GM12878 (cell line): ENCODE measurements at regions not wholly inside any gene's neighbourhood (a gene's known extent, or its start where the extent isn't known, plus 50 kb on each side); places are given as distances from the start of the nearest gene placed in this dataset.

Experiments
- ATAC-seq: fragments of 200-7000 bp; cut with Tn5 transposase; 3 replicates; pipeline ENCODE4 v1.9.1; 2020; ENCODE audit warnings: mild to moderate bottlenecking, moderate library complexity
- BruUV-seq: library from RNA; stranded (reverse); fragments of 400-500 nt; replicated peaks from 2 replicates; lab custom pipeline; 2021; lab: Mats Ljungman, UMichigan
- CTCF ChIA-PET: fragments of 300-600 bp; sonication (Branson Sonifier 250); formaldehyde crosslinking; extraction: SDS; loops from one replicate; lab custom pipeline; 2021; ENCODE audit warnings: inconsistent platforms; lab: Yijun Ruan, JAX
- POLR2A ChIA-PET: fragments of 350-600 bp; formaldehyde crosslinking; extraction: SDS; loops from one replicate; lab custom pipeline; 2021; ENCODE audit warnings: inconsistent platforms; lab: Charles Lee
- RAD21 ChIA-PET: fragments of 300-600 bp; sonication (Branson Sonifier 250); formaldehyde crosslinking; loops from one replicate; lab custom pipeline; 2023; ENCODE audit warnings: antibody characterized with exemption; ENCODE audit not compliant: unreplicated experiment; lab: Charles Lee
- SMC1A ChIA-PET: fragments of 300-600 bp; sonication (Branson Sonifier 250); formaldehyde crosslinking; loops from one replicate; lab custom pipeline; 2023; ENCODE audit not compliant: unreplicated experiment, uncharacterized antibody; lab: Charles Lee
- DNase-seq: peaks from one replicate; pipeline ENCODE4 v3.0.0-alpha.2; 2011; ENCODE audit warnings: low read depth, low spot score
- FAIRE-seq: peaks from 3 replicates; lab custom pipeline; 2011; peaks lifted over from hg19 to GRCh38; lab: Jason Lieb, UNC
- H2AFZ ChIP-seq: 2 replicates; pipeline ENCODE4 v1.6.0; 2011; ENCODE audit warnings: low read depth, low read length, control low read depth; ENCODE audit not compliant: control insufficient read depth
- H3K27ac ChIP-seq: 2 replicates; pipeline ENCODE4 v1.5.1; 2011; ENCODE audit warnings: control low read depth; ENCODE audit not compliant: control insufficient read depth, insufficient read depth
- H3K27me3 ChIP-seq, 2 experiments: replicated peaks in 1 of 2; 2 replicates each; pipeline versions ENCODE4 v1.6.0 to v1.6.1; 2011; ENCODE audit warnings: low read length in 1 of 2; ENCODE audit not compliant: control insufficient read depth in 2 of 2, insufficient read depth in 2 of 2
- H3K36me3 ChIP-seq, 2 experiments: 2 replicates each; pipeline ENCODE4 v1.5.1; 2011; ENCODE audit warnings: low read length in 1 of 2; ENCODE audit not compliant: control insufficient read depth in 2 of 2, insufficient read depth in 2 of 2
- H3K4me1 ChIP-seq: 2 replicates; pipeline ENCODE4 v1.6.1; 2011; ENCODE audit warnings: mild to moderate bottlenecking, low read length, moderate library complexity, mixed read lengths; ENCODE audit not compliant: control insufficient read depth, insufficient read depth
- H3K4me2 ChIP-seq: 2 replicates; pipeline ENCODE4 v1.6.0; 2011; ENCODE audit warnings: control low read depth; ENCODE audit not compliant: control insufficient read depth, insufficient read depth
- H3K4me3 ChIP-seq: fragments of 200-600 bp; sonication (generic); 2 replicates; pipeline ENCODE4 v1.5.1; 2016
- H3K79me2 ChIP-seq: 2 replicates; pipeline ENCODE4 v1.6.0; 2011; ENCODE audit warnings: low read length; ENCODE audit not compliant: control insufficient read depth, insufficient read depth
- H3K9ac ChIP-seq: 2 replicates; pipeline ENCODE4 v1.8.0; 2011; ENCODE audit warnings: low read length, control low read depth, mixed read lengths; ENCODE audit not compliant: control insufficient read depth, insufficient read depth
- H3K9me3 ChIP-seq: replicated peaks from 3 replicates; pipeline ENCODE4 v1.5.1; 2011; ENCODE audit warnings: mild to moderate bottlenecking, low read length; ENCODE audit not compliant: control insufficient read depth, insufficient read depth
- H4K20me1 ChIP-seq: 2 replicates; pipeline ENCODE4 v1.6.0; 2011; ENCODE audit not compliant: control insufficient read depth, insufficient read depth
- ASH2L ChIP-seq: fragments of 300-600, 200-600 bp; sonication (generic); IDR thresholded peaks from 2 replicates; pipeline ENCODE4 v1.6.1; 2017; ENCODE audit warnings: low read depth, mild to moderate bottlenecking, borderline replicate concordance
- ATF2 ChIP-seq: IDR thresholded peaks from 2 replicates; pipeline ENCODE4 v1.6.1; 2012; ENCODE audit warnings: low read length, inconsistent platforms
- BCLAF1 ChIP-seq: fragments of 450-650 bp; IDR thresholded peaks from 2 replicates; pipeline ENCODE4 v1.6.1; 2017; ENCODE audit warnings: antibody characterized with exemption, mild to moderate bottlenecking, moderate library complexity
- CBX5 ChIP-seq: sonication (generic); IDR thresholded peaks from 2 replicates; pipeline ENCODE4 v1.6.1; 2016; ENCODE audit warnings: low read depth, moderate library complexity, mild to moderate bottlenecking, inconsistent platforms
- CREM ChIP-seq: IDR thresholded peaks from 2 replicates; pipeline ENCODE4 v1.6.1; 2014; ENCODE audit warnings: antibody characterized with exemption, low read depth
- DPF2 ChIP-seq: fragments of 450-650 bp; IDR thresholded peaks from 2 replicates; pipeline ENCODE4 v1.6.1; 2017; ENCODE audit warnings: mild to moderate bottlenecking
- ESRRA ChIP-seq: IDR thresholded peaks from 2 replicates; pipeline ENCODE4 v1.6.1; 2012; ENCODE audit warnings: mild to moderate bottlenecking, low read length, improper control_type of control experiment
- HCFC1 ChIP-seq: fragments of 150-350 bp; IDR thresholded peaks from 2 replicates; pipeline ENCODE4 v1.6.1; 2014; ENCODE audit warnings: low read length
- KAT2A ChIP-seq: conservative IDR thresholded peaks from 2 replicates; pipeline ENCODE4 v1.6.1; 2011; ENCODE audit warnings: low read depth, low read length; ENCODE audit not compliant: control insufficient read depth
- MTA3 ChIP-seq: IDR thresholded peaks from 2 replicates; pipeline ENCODE4 v1.6.1; 2012; ENCODE audit warnings: low read length, inconsistent platforms, borderline replicate concordance
- TAF1 ChIP-seq: IDR thresholded peaks from 2 replicates; pipeline ENCODE4 v1.6.1; 2011; ENCODE audit warnings: mild to moderate bottlenecking, low read depth, low read length, borderline replicate concordance
- TCF12 ChIP-seq: IDR thresholded peaks from 2 replicates; pipeline ENCODE4 v1.6.1; 2011; ENCODE audit warnings: low read depth, mild to moderate bottlenecking, low read length
- USF1 ChIP-seq: IDR thresholded peaks from 2 replicates; pipeline ENCODE4 v1.6.1; 2011; ENCODE audit warnings: borderline replicate concordance, low read depth, mild to moderate bottlenecking, moderate library complexity, mixed read lengths, low read length; ENCODE audit not compliant: insufficient read depth; ENCODE audit errors: extremely low read length
- ZZZ3 ChIP-seq: IDR thresholded peaks from 2 replicates; pipeline ENCODE4 v1.6.1; 2011; ENCODE audit warnings: low read depth; ENCODE audit not compliant: control insufficient read depth, insufficient read length
- WGBS: methylation state at CpG from one replicate; pipeline ENCODE4 v1.1.6; 2016; ENCODE audit warnings: low lambda C conversion rate; ENCODE audit not compliant: insufficient replicate concordance, insufficient coverage; ENCODE audit errors: missing lambda C conversion rate; 5-methylcytosine and 5-hydroxymethylcytosine counted together
- in situ Hi-C: fragments of 300-500 bp; cut with MboI; formaldehyde crosslinking; loops from 9 replicates; pipeline ENCODE4 v1.14.3; 2018; ENCODE audit warnings: mixed read lengths
- intact Hi-C: fragments of 100-400 bp; cut with micrococcal nuclease; formaldehyde crosslinking; loops from one replicate; pipeline ENCODE4 v1.14.2; 2022; ENCODE audit not compliant: unreplicated experiment

- in situ Hi-C loops (no loop called here), intact Hi-C loops (no loop called here)
- no peaks in the 10 kb centered on the region for H3K36me3 ChIP-seq
- no peak for TF ChIP-seq CREM
- TF ChIP-seq MTA3, result no peak
- TF ChIP-seq ATF2, result no peak
- TF ChIP-seq CBX5, result no peak
- TF ChIP-seq TCF12, result no peak
- TF ChIP-seq ASH2L, result no peak
- no peak for TF ChIP-seq BCLAF1
- TF ChIP-seq ESRRA, result no peak
- no peak for TF ChIP-seq ZZZ3
- no peak for TF ChIP-seq USF1
- no peak for TF ChIP-seq TAF1
- TF ChIP-seq DPF2, result no peak
- no peak for TF ChIP-seq HCFC1
- no peak for TF ChIP-seq KAT2A
- no peaks in the 10 kb centered on the region for H3K79me2 ChIP-seq
- H3K9ac ChIP-seq, result no peak overlapping the region
- ChIA-PET SMC1A (no interaction called here), RAD21 (no interaction called here), CTCF (no interaction called here), POLR2A (interaction anchor here (0.5 kb wide), 1 partner anchor 158 kb away, joined by 7 read pairs; no protein-coding TSS in a partner anchor)
- no peak overlapping the region for H2AFZ ChIP-seq
- H3K27me3 ChIP-seq, result no peaks in the 10 kb centered on the region
- H3K4me1 ChIP-seq, result no peaks in the 10 kb centered on the region
- H3K27ac ChIP-seq, result no peak overlapping the region
- H4K20me1 ChIP-seq, result no peaks in the 10 kb centered on the region
- ATAC-seq, result no peak
- H3K4me3 ChIP-seq, result no peak overlapping the region
- H3K4me2 ChIP-seq, result no peak overlapping the region
- DNase-seq, result no peak
- FAIRE-seq, result no peak
- no peaks in the 10 kb centered on the region; the same call in 2 of the 3 replicates for H3K9me3 ChIP-seq
- BruUV-seq, result no TSS peak
- WGBS, result 30% methylated on average over 4 of the region's 4 CpGs
These were observed 885.6 kb upstream of the NR2F2 start for GRCh38 chr15:95444860-95445259.
